DMS53 (cell line): ENCODE measurements at regions not wholly inside any gene's neighbourhood (a gene's known extent, or its start where the extent isn't known, plus 50 kb on each side); places are given as distances from the start of the nearest gene placed in this dataset.
"Not testable (repeated sequence)": the region's sequence is repeated elsewhere in the genome, so short reads cannot be mapped to it uniquely, and the experiment has no call there.

Source experiments
- DNase-seq: peaks from one replicate; lab custom pipeline; 2025; lab: John Stamatoyannopoulos, UW

- no peak for DNase-seq
Observed at GRCh38 chr9:117775591-117775990, 71.4 kb downstream of the TLR4 start.

GRCh38 chr9:117777823-117778222 is 73.6 kb downstream of the TLR4 start:
- DNase-seq, result peak; percentile 4

GRCh38 chr9:117779760-117780159 is 75.6 kb downstream of the TLR4 start:
- DNase-seq, result no peak

- peak; percentile 79 for DNase-seq
Observed at GRCh38 chr9:117782931-117783788, 79.0 kb downstream of the TLR4 start.

- no peak for DNase-seq
Observed at GRCh38 chr9:117783828-117784227, 79.6 kb downstream of the TLR4 start.

GRCh38 chr9:117784996-117785395 is 80.8 kb downstream of the TLR4 start:
- DNase-seq, result no peak

- DNase-seq, result no peak
Observed at GRCh38 chr9:117787746-117788145, 83.5 kb downstream of the TLR4 start.

GRCh38 chr9:117795271-117795670 is 91.1 kb downstream of the TLR4 start:
- no peak for DNase-seq

GRCh38 chr9:117796681-117797080 is 92.5 kb downstream of the TLR4 start:
- no peak for DNase-seq

- DNase-seq, result no peak
Observed at GRCh38 chr9:117800389-117800788, 96.2 kb downstream of the TLR4 start.

GRCh38 chr9:117809751-117810150 is 105.5 kb downstream of the TLR4 start:
- DNase-seq, result no peak

GRCh38 chr9:117815315-117815714 is 111.1 kb downstream of the TLR4 start:
- DNase-seq, result no peak

GRCh38 chr9:117815948-117816347 is 111.7 kb downstream of the TLR4 start:
- no peak for DNase-seq

- DNase-seq, result no peak
Observed at GRCh38 chr9:117821954-117822353, 117.8 kb downstream of the TLR4 start.

- DNase-seq, result no peak
Observed at GRCh38 chr9:117823576-117823975, 119.4 kb downstream of the TLR4 start.

GRCh38 chr9:117825609-117826347 is 121.6 kb downstream of the TLR4 start:
- no peak for DNase-seq

- no peak for DNase-seq
Observed at GRCh38 chr9:117826837-117827236, 122.6 kb downstream of the TLR4 start.

GRCh38 chr9:117827456-117827855 is 123.3 kb downstream of the TLR4 start:
- DNase-seq, result no peak

- no peak for DNase-seq
Observed at GRCh38 chr9:117828466-117828865, 124.3 kb downstream of the TLR4 start.

- DNase-seq, result no peak
Observed at GRCh38 chr9:117835798-117836197, 131.6 kb downstream of the TLR4 start.

GRCh38 chr9:117839862-117840261 is 135.7 kb downstream of the TLR4 start:
- no peak for DNase-seq

GRCh38 chr9:117851836-117852461 is 147.7 kb downstream of the TLR4 start:
- DNase-seq, result not testable (repeated sequence)

GRCh38 chr9:117858561-117858960 is 154.4 kb downstream of the TLR4 start:
- no peak for DNase-seq
